ENCODE measurements at regions not wholly inside any gene's neighbourhood (a gene's known extent, or its start where the extent isn't known, plus 50 kb on each side); places are given as distances from the start of the nearest gene placed in this dataset.

DNA sequence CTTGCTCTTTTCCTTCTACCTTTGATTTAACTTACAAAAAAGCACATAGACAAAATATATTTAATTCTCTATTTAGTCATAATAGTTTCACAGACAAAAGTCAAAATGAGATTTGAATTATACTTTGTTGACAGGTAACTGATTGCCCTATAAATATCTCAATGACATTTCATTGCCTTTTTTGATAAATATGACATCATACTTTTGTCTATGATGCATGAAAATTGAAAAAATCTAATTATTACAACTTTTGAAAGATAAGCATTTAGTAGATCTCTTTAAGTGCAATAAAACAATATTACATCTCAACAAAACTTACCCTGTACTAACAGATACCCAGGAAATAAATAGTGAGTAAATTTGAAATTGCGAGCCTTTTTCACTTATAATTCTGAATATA is 147.9 kb downstream of the SERPINI1 start:
- no peak for TF ChIP-seq POLR2A (IDR thresholded peaks at IDR 0.05)
- TF ChIP-seq, protein P1, sequence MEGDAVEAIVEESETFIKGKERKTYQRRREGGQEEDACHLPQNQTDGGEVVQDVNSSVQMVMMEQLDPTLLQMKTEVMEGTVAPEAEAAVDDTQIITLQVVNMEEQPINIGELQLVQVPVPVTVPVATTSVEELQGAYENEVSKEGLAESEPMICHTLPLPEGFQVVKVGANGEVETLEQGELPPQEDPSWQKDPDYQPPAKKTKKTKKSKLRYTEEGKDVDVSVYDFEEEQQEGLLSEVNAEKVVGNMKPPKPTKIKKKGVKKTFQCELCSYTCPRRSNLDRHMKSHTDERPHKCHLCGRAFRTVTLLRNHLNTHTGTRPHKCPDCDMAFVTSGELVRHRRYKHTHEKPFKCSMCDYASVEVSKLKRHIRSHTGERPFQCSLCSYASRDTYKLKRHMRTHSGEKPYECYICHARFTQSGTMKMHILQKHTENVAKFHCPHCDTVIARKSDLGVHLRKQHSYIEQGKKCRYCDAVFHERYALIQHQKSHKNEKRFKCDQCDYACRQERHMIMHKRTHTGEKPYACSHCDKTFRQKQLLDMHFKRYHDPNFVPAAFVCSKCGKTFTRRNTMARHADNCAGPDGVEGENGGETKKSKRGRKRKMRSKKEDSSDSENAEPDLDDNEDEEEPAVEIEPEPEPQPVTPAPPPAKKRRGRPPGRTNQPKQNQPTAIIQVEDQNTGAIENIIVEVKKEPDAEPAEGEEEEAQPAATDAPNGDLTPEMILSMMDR (IDR thresholded peaks at IDR 0.05) = no peak
